MCF 10A (cell line): ENCODE measurements at regions not wholly inside any gene's neighbourhood (a gene's known extent, or its start where the extent isn't known, plus 50 kb on each side); places are given as distances from the start of the nearest gene placed in this dataset.

Experiments used
- BruUV-seq: library from RNA; stranded (reverse); fragments of 400-500 nt; replicated peaks from 2 replicates; lab custom pipeline; 2021; lab: Mats Ljungman, UMichigan
- CTCF ChIA-PET: fragments of 300-600 bp; sonication (Branson Sonifier 250); formaldehyde crosslinking; extraction: SDS; loops from one replicate; lab custom pipeline; 2021; ENCODE audit warnings: antibody characterized with exemption, inconsistent platforms; lab: Yijun Ruan, JAX
- POLR2A ChIA-PET: fragments of 300-600, 350-650 bp; sonication (Branson Sonifier 250); formaldehyde crosslinking; extraction: SDS; loops from one replicate; lab custom pipeline; 2020; ENCODE audit warnings: antibody characterized with exemption, inconsistent platforms; lab: Yijun Ruan, JAX
- DNase-seq: peaks from one replicate; pipeline ENCODE4 v3.0.0-alpha.2; 2018; ENCODE audit not compliant: unreplicated experiment
- H3K27ac Mint-ChIP-seq: one replicate; pipeline ENCODE4 v1.8.0; 2022; ENCODE audit warnings: mild to moderate bottlenecking, low read depth, mixed read lengths; ENCODE audit not compliant: unreplicated experiment
- H3K27me3 Mint-ChIP-seq: one replicate; pipeline ENCODE4 v1.8.0; 2022; ENCODE audit warnings: mixed read lengths; ENCODE audit not compliant: insufficient read depth, unreplicated experiment
- H3K36me3 Mint-ChIP-seq: one replicate; pipeline ENCODE4 v1.8.0; 2022; ENCODE audit warnings: mild to moderate bottlenecking, moderate library complexity, mixed read lengths; ENCODE audit not compliant: insufficient read depth, unreplicated experiment
- H3K4me1 Mint-ChIP-seq: one replicate; pipeline ENCODE4 v1.8.0; 2022; ENCODE audit warnings: mixed read lengths; ENCODE audit not compliant: insufficient read depth, unreplicated experiment
- H3K4me3 Mint-ChIP-seq: one replicate; pipeline ENCODE4 v1.8.0; 2022; ENCODE audit warnings: mild to moderate bottlenecking, moderate library complexity, mixed read lengths; ENCODE audit not compliant: unreplicated experiment
- H3K9me3 Mint-ChIP-seq: one replicate; pipeline ENCODE4 v1.8.0; 2022; ENCODE audit warnings: mixed read lengths; ENCODE audit not compliant: unreplicated experiment
- CTCF ChIP-seq: fragments of 200-600 bp; IDR thresholded peaks from one replicate; pipeline ENCODE4 v1.8.0; 2022; ENCODE audit warnings: antibody characterized with exemption, mild to moderate bottlenecking; ENCODE audit not compliant: unreplicated experiment
- intact Hi-C: fragments of 100-400 bp; cut with micrococcal nuclease; formaldehyde crosslinking; loops from 2 replicates; pipeline ENCODE4 v1.14.1; 2022

GRCh38 chr2:8369522-8369921 is 312.3 kb upstream of the ID2 start:
- no peaks in the 10 kb centered on the region for H3K36me3 Mint-ChIP-seq
- H3K9me3 Mint-ChIP-seq, result peaks cover 21% of the 10 kb centered on the region
- ChIA-PET POLR2A (no interaction called here), CTCF (interaction anchor here (0.6 to 0.7 kb wide), 2 partner anchors 22 to 165 kb away, joined by 3 read pairs; no protein-coding TSS in a partner anchor)
- intact Hi-C loops, result no loop called here
- H3K27ac Mint-ChIP-seq, result no peak overlapping the region
- H3K4me1 Mint-ChIP-seq, result no peaks in the 10 kb centered on the region
- no peak overlapping the region for H3K4me3 Mint-ChIP-seq
- no peaks in the 10 kb centered on the region for H3K27me3 Mint-ChIP-seq
- DNase-seq, result no peak
- no TSS peak for BruUV-seq
- TF ChIP-seq CTCF, result no peak

- H3K9me3 Mint-ChIP-seq, result peaks cover 21% of the 10 kb centered on the region
- BruUV-seq, result no TSS peak
- no peak for TF ChIP-seq CTCF
- H3K27me3 Mint-ChIP-seq, result no peaks in the 10 kb centered on the region
- ChIA-PET CTCF (no interaction called here), POLR2A (no interaction called here)
- no peaks in the 10 kb centered on the region for H3K36me3 Mint-ChIP-seq
- no peak for DNase-seq
- H3K4me3 Mint-ChIP-seq, result no peak overlapping the region
- no peak overlapping the region for H3K27ac Mint-ChIP-seq
- intact Hi-C loops, result no loop called here
- no peaks in the 10 kb centered on the region for H3K4me1 Mint-ChIP-seq
Measured at GRCh38 chr2:8370258-8370802, 311.5 kb upstream of the ID2 start.

GRCh38 chr2:8371653-8372052 is 310.2 kb upstream of the ID2 start:
- no peak for TF ChIP-seq CTCF
- CTCF ChIA-PET, result no interaction called here
- intact Hi-C loops, result no loop called here

GRCh38 chr2:8374782-8375181 is 307.1 kb upstream of the ID2 start:
- Mint-ChIP-seq H3K27ac (no peak overlapping the region), H3K4me3 (no peak overlapping the region), H3K9me3 (peaks cover 24% of the 10 kb centered on the region), H3K36me3 (no peaks in the 10 kb centered on the region), H3K27me3 (no peaks in the 10 kb centered on the region), H3K4me1 (no peaks in the 10 kb centered on the region)
- CTCF ChIA-PET, result interaction anchor here (0.7 kb wide), 1 partner anchor 16 kb away, joined by 3 read pairs; no protein-coding TSS in a partner anchor
- DNase-seq, result no peak
- TF ChIP-seq CTCF, result no peak
- POLR2A ChIA-PET, result no interaction called here
- BruUV-seq, result no TSS peak
- intact Hi-C loops, result no loop called here

More at GRCh38 chr2:8371653-8372052, 310.2 kb upstream of the ID2 start:
- POLR2A ChIA-PET, result no interaction called here
- no peaks in the 10 kb centered on the region for H3K36me3 Mint-ChIP-seq
- no TSS peak for BruUV-seq
- H3K4me3 Mint-ChIP-seq, result no peak overlapping the region
- H3K9me3 Mint-ChIP-seq, result peaks cover 21% of the 10 kb centered on the region
- no peaks in the 10 kb centered on the region for H3K27me3 Mint-ChIP-seq
- H3K4me1 Mint-ChIP-seq, result no peaks in the 10 kb centered on the region
- H3K27ac Mint-ChIP-seq, result no peak overlapping the region
- no peak for DNase-seq
